ENCODE measurements at regions not wholly inside any gene's neighbourhood (a gene's known extent, or its start where the extent isn't known, plus 50 kb on each side); places are given as distances from the start of the nearest gene placed in this dataset.

DNA sequence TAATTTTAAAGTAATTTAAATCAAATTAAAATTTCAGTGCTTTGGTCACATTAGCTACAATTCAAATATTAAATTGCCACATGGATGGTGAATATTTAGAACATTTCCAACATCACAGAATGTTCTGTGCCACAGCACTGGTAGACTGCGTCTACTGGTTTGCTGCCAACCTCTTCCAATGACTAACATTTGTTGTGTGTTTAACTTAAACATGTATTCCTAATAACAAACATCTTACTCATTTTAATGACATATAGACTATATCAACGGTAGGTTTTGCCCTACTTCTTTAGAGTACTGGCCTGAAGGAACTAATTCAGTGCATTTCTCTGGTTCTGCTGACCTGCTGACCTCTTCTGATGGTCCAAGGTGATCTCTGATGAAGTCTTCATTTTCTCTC is 157.6 kb downstream of the DCK start:
- DNase-seq (ENCODE audit: low read depth in 2 of 3, low spot score in 1 of 3): no peak

DNA sequence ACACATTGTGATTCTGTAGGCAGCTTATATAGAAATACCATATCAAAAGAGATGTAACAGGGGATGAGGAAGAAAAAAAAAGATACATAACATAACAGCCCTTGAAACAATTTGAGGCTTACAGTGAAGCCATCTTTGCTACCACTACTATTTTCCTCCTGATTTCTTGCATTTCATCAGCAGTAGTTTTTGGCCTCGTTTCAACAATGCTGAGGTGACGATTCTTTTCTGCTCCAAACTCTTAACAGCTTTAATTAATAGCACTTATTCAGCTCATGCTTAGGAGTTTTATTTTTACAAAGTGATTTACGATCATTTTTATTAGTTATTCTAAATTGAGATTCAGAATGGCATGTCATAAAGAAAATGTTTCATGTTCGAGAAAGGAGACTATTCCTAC is 163.2 kb downstream of the DCK start:
- DNase-seq (ENCODE audit: low read depth in 2 of 3, low spot score in 1 of 3): no peak

GRCh38 chr4:71162386-71162785 is 168.9 kb downstream of the DCK start:
- DNase-seq (ENCODE audit: low read depth in 2 of 3, low spot score in 1 of 3): no peak

- DNase-seq (ENCODE audit: low read depth in 2 of 3, low spot score in 1 of 3): no peak
Measured at GRCh38 chr4:71163317-71163716, 169.9 kb downstream of the DCK start.

DNA sequence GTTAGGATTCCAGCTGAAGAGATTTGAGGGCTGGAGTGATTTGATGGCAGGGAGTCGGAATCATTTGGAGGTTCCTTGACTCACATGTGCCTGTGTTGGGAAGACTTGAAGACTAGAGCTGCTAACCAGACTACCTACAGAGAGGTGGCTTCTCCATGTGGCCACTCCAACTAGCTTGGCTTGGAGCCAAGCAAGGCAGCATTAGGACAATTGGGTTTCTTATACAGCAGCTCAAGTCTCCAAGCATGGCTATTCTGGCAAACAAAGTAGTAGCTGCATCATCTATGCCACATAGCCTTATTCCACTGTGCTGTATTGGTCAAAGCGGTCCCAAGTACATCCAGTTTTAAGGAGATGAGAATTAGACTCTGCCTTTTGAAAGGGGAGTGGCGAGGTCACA is 171.7 kb upstream of the SLC4A4 start:
- DNase-seq (ENCODE audit: low read depth in 2 of 3, low spot score in 1 of 3): no peak

DNA sequence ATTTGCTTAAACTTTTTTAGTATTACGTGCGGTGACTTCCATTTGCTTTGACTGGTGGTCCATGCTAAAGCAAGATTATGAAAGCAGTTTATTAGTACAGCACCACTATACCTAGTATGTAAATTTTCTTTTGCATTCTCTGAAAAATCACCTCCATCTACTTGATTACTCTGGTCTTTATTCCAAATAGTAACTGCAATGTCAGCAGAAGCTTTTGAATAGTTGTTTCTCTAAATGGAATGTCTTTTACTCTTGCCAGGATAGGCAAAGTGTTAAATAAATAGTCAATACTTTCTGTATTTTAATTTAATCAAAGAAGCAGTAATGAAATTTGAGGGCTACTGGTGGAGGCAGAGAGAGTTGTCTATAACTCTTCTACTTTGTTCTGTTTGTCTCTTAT is 167.2 kb upstream of the SLC4A4 start:
- no peak for DNase-seq (ENCODE audit: low read depth in 2 of 3, low spot score in 1 of 3)

DNA sequence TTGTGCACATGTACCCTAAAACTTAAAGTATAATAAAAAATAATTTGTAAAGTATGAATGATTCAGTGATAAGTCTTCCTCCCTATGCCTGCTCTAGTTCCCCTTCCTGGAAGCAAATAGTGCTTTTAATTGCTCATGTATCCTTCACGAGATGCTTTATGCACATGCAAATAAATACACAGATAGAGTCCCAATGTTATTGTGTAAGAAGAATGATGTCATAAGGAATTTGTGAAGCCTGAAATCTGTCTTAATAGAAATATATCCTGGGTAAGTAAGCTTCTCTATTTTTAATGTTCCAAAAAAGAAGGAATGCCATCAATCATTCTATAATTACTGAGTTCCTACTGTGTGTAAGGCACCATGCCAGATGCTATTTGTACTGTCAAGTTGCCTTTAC is 157.5 kb upstream of the SLC4A4 start:
- no peak for DNase-seq (ENCODE audit: low read depth in 2 of 3, low spot score in 1 of 3)

- DNase-seq (ENCODE audit: low read depth in 2 of 3, low spot score in 1 of 3): peak in 2 of 3 donors; percentile 13 to 24
Measured at GRCh38 chr4:71184195-71184781, 154.5 kb upstream of the SLC4A4 start.

- DNase-seq (ENCODE audit: low read depth in 2 of 3, low spot score in 1 of 3): no peak
Measured at GRCh38 chr4:71185037-71185436, 153.8 kb upstream of the SLC4A4 start.

- no peak for DNase-seq (ENCODE audit: low read depth in 2 of 3, low spot score in 1 of 3)
Measured at GRCh38 chr4:71186257-71186565, 152.6 kb upstream of the SLC4A4 start.

DNA sequence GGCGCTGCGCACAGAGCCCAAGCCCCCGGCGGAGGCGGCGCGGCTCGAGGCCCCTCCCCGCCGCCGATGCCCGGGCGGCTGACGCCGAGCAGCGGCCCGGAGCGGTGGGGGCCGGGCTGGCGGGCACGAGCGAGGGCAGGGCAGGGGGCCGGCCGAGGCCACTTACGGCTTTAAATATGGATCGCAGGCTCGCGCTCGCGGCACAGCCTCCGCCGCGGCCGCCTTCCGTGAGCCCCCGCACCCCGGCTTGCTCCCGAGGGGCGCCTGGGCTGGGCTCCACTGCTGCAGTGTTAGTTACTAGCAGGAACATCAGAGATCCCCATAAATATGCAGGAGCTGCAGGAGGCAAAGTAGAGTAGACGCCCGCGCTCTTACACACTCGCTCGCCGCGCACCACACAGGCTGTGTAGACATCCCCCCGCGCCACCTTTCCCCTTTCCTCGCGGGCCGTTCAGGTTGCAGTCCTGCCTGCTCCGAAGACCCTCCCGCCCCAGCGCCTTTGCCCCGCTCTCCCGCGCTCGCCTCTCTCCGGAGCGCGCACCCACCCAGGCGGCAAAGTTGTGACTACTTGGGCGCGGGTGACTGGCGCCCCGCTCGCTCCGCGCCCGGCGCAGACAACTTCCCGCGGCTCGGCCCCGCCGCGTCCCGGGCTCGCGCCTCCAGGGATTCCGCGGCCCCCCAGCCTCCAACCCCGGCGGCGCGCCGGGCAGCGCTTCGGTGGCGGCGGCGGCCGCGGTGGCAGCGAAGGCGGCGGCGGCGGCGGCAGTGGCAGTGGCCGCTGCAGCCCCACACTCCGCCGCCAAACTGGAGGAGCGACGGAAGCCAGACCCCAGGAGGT is 152.0 kb upstream of the SLC4A4 start:
- DNase-seq (ENCODE audit: low read depth in 2 of 3, low spot score in 1 of 3): peak in 2 of 3 donors; percentile 0 to 8

DNA sequence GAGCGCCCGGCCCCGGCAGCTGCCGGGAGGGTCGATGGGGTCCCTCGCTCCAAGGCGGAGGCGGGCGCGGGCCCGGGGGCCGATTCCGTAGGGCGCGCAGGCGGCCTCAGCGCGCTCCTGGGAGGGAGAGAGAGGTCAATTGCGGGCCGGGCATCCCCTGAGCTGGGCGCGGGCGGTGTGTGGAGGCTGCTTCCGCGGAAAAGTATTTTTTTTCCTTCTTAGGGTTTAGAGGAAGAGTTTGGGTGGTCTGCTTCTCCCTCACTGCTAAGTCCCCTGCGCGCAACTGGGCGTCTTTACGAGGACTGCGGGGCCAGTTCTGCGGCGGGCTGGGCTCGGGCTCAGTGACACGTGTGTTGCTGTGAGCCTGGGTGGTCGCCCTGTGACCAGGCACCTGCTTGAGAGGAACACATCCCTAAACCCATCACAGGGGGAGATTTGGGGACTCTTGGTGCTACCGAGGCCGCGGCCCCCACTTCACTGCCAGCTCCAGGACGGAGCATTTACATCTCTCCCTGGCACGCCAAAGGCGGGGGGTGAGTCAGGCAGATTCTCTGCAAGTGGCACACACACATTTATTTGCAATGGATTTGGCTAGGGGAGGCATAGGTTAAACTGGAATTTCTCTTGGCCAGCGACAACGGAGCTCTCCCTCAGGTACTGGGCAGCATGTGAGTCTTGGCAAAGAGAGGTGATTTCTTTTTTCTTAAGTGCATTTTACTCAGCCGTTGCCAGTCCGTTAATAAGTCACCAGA is 151.2 kb upstream of the SLC4A4 start:
- no peak for DNase-seq (ENCODE audit: low read depth in 2 of 3, low spot score in 1 of 3)

DNA sequence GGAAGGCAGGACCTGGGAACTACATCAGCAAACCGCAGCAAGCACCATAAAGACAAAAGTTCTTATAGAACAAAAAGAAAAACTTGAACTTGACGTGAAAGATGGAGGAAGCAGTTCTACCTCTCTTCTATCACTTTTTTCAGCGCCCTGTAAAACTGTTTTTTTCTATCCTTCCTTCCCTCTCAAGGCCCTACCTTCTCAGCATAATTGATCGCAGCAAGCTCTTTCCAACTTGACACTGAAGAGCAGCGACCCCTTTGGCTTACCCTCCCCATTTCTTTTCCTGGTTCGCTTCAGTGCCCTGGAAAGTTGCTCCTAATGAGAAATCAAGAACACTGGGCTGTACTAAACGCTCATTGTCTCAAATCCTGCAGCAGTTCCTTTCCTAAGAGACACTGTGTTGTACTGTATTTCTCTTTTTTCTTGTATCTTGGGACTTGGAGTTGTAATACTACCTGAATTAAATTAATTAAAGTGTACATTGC is 150.6 kb upstream of the SLC4A4 start:
- DNase-seq (ENCODE audit: low read depth in 2 of 3, low spot score in 1 of 3): no peak

DNA sequence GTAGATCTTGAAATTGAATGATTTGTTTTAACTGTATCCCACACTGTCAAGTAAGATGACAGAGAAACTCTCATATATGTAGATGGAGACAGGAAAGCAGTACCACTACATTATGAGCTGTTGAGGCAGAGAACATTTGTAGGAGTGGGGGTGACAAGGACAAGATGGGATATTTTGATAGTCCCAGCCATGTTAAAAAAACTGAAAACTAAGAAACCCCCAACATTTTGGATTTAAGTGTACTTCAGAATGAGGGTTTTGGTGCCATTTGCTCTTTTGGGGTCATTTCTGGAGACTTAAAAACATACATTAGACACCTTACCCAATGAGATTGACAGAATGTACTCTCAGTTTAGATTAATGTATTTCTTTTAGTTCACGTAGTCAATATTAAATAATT is 149.9 kb upstream of the SLC4A4 start:
- DNase-seq (ENCODE audit: low read depth in 2 of 3, low spot score in 1 of 3): no peak

DNA sequence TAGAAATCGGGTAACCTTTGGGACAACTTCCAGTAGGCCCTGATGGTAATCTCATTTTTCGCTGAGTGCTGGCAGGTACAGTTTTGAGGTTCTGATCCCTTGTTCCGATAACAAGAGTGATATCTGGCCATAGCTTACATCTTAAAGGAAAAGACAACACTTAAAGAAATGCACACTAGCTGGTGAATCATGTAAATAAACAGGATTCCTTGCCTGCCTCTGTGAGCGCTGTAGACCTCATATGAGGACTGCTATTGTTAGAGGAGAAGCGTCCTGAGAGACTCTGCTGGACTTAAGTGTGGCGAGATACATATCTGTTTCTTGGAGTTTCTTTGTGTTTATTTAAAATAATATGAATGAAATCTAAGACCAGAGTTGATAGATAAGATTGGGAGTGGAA is 149.3 kb upstream of the SLC4A4 start:
- DNase-seq (ENCODE audit: low read depth in 2 of 3, low spot score in 1 of 3): no peak

GRCh38 chr4:71194454-71194853 is 144.4 kb upstream of the SLC4A4 start:
- no peak for DNase-seq (ENCODE audit: low read depth in 2 of 3, low spot score in 1 of 3)

DNA sequence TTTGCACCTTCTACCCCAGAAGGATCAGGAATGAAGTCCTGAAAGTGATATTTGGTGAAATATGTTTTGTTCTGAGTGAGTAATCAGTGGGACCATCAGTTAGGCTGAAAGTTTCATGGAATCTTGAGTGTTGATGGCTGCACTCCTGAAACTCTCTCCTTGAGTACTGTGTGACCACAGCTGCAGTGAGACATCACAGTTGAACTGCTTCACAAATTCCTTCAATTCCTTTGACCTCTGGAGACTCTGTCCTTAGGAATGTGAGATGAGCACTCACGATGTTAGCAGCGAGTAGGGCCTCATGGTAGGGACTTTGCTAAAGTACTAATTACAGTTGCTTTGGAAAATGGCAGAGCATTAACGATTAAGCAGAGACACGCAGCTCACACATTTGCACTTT is 142.9 kb upstream of the SLC4A4 start:
- DNase-seq (ENCODE audit: low read depth in 2 of 3, low spot score in 1 of 3): no peak

DNA sequence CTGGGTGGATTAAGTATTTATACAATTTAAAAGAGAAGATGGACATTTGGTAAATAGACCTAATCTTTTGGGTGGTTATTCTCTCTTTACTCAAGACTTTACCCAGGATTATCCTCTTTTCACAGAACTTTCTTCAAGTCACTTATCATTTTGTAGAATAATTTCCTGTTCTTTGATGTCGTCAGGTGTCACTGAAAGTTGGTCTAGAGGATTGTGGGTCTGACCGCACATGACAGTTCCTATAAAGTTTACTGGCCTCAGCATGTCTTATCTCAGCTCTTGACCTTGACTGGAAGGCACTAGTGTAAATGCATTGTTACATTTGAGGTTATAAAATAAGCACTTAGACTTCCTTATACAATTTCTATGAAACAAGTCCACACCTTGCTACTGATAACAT is 139.9 kb upstream of the SLC4A4 start:
- DNase-seq (ENCODE audit: low read depth in 2 of 3, low spot score in 1 of 3): no peak

- no peak for DNase-seq (ENCODE audit: low read depth in 2 of 3, low spot score in 1 of 3)
Measured at GRCh38 chr4:71201057-71201456, 137.8 kb upstream of the SLC4A4 start.

- DNase-seq (ENCODE audit: low read depth in 2 of 3, low spot score in 1 of 3): no peak
Measured at GRCh38 chr4:71201817-71202576, 136.8 kb upstream of the SLC4A4 start.

GRCh38 chr4:71202705-71203104 is 136.1 kb upstream of the SLC4A4 start:
- DNase-seq (ENCODE audit: low read depth in 2 of 3, low spot score in 1 of 3): no peak

DNA sequence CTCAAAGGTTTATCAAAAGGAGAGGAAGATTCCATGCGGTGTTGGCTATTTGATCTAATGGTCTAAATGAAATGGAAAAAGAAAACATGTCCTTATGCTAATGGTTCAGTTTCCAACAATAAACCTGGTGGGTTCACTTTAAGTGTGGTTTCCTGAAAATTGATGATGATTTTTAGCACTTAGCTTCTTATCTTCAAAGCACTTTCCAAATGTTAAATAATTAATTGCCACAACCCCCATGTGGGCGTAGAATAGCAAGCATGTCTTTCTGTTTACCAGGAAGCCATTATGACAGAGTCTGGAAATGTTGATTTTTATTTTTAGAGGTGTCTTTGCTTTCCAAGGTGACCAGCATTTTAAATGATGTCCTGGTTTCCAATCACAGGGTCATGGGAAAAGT is 134.8 kb upstream of the SLC4A4 start:
- DNase-seq (ENCODE audit: low read depth in 2 of 3, low spot score in 1 of 3): no peak

All from stimulated activated CD4-positive, alpha-beta T cell treated with anti-CD3 and anti-CD28 coated beads, Interleukin-12 subunit alpha, Interleukin-12 subunit beta, amount 100 ng/mL, for 48 hours (primary cell).